Femur (tissue), 1 donor: ENCODE measurements at regions not wholly inside any gene's neighbourhood (a gene's known extent, or its start where the extent isn't known, plus 50 kb on each side); places are given as distances from the start of the nearest gene placed in this dataset.

Experiments
- DNase-seq: peaks from one replicate; pipeline ENCODE4 v3.0.0-alpha.2; 2017

GRCh38 chr11:119982517-119983239, 155.2 kb downstream of the TRIM29 start:
- DNase-seq: no peak

- DNase-seq: no peak
Measured at GRCh38 chr11:119980431-119980830, 157.5 kb downstream of the TRIM29 start.

- DNase-seq: no peak
Measured at GRCh38 chr11:119979701-119980100, 158.2 kb downstream of the TRIM29 start.

- DNase-seq: no peak
Measured at GRCh38 chr11:119978696-119979095, 159.2 kb downstream of the TRIM29 start.

GRCh38 chr11:119977881-119978280, 160.0 kb downstream of the TRIM29 start:
- DNase-seq: no peak

GRCh38 chr11:119977561-119977860, 160.4 kb downstream of the TRIM29 start:
- DNase-seq: no peak

GRCh38 chr11:119976805-119977560, 160.9 kb downstream of the TRIM29 start:
- DNase-seq: no peak

GRCh38 chr11:119975561-119976152, 162.3 kb downstream of the TRIM29 start:
- peak; percentile 74 for DNase-seq

GRCh38 chr11:119974467-119974866, 163.4 kb downstream of the TRIM29 start:
- DNase-seq: peak; percentile 64

GRCh38 chr11:119974051-119974450, 163.9 kb downstream of the TRIM29 start:
- no peak for DNase-seq

GRCh38 chr11:119972281-119972680, 165.6 kb downstream of the TRIM29 start:
- no peak for DNase-seq

GRCh38 chr11:119970555-119971304, 167.2 kb downstream of the TRIM29 start:
- no peak for DNase-seq

GRCh38 chr11:119964136-119965025, 173.5 kb downstream of the TRIM29 start:
- no peak for DNase-seq

GRCh38 chr11:119957951-119958350, 180.0 kb downstream of the TRIM29 start:
- no peak for DNase-seq

- DNase-seq: no peak
Measured at GRCh38 chr11:119952441-119952840, 185.5 kb downstream of the TRIM29 start.

- DNase-seq: no peak
Measured at GRCh38 chr11:119943298-119943655, 194.6 kb downstream of the TRIM29 start.

GRCh38 chr11:119942583-119943297, 195.2 kb downstream of the TRIM29 start:
- DNase-seq: no peak

GRCh38 chr11:119941636-119942411, 196.1 kb downstream of the TRIM29 start:
- no peak for DNase-seq

GRCh38 chr11:119941171-119941570, 196.7 kb downstream of the TRIM29 start:
- no peak for DNase-seq

- DNase-seq: no peak
Measured at GRCh38 chr11:119940401-119940976, 197.4 kb downstream of the TRIM29 start.

GRCh38 chr11:119937412-119937811, 200.5 kb downstream of the TRIM29 start:
- no peak for DNase-seq
